ENCODE measurements at regions not wholly inside any gene's neighbourhood (a gene's known extent, or its start where the extent isn't known, plus 50 kb on each side); places are given as distances from the start of the nearest gene placed in this dataset.

- TF ChIP-seq ZFX (IDR thresholded peaks at IDR 0.05; ENCODE audit: borderline replicate concordance), result no peak
- no peak for TF ChIP-seq CTCF (IDR thresholded peaks at IDR 0.05)
- H3K27ac ChIP-seq, result no peak overlapping the region
Measured at GRCh38 chr2:239687441-239687840, 286.6 kb upstream of the HDAC4 start.

- H3K27ac ChIP-seq, result no peak overlapping the region
- TF ChIP-seq ZFX (IDR thresholded peaks at IDR 0.05; ENCODE audit: borderline replicate concordance), result no peak
Measured at GRCh38 chr2:239685965-239686364, 285.1 kb upstream of the HDAC4 start.

- TF ChIP-seq ZFX (IDR thresholded peaks at IDR 0.05; ENCODE audit: borderline replicate concordance), result no peak
- TF ChIP-seq CTCF (IDR thresholded peaks at IDR 0.05), result no peak
- H3K27ac ChIP-seq, result no peak overlapping the region
Measured at GRCh38 chr2:239685556-239685955, 284.7 kb upstream of the HDAC4 start.

GRCh38 chr2:239684996-239685395 lies 284.2 kb upstream of the HDAC4 start:
- H3K27ac ChIP-seq, result no peak overlapping the region
- TF ChIP-seq CTCF (IDR thresholded peaks at IDR 0.05) (no peak), ZFX (IDR thresholded peaks at IDR 0.05; ENCODE audit: borderline replicate concordance) (no peak)

- TF ChIP-seq ZFX (IDR thresholded peaks at IDR 0.05; ENCODE audit: borderline replicate concordance) (no peak), CTCF (IDR thresholded peaks at IDR 0.05) (no peak)
Measured at GRCh38 chr2:239684271-239684810, 283.5 kb upstream of the HDAC4 start.

GRCh38 chr2:239682518-239682917 lies 281.7 kb upstream of the HDAC4 start:
- TF ChIP-seq ZFX (IDR thresholded peaks at IDR 0.05; ENCODE audit: borderline replicate concordance), result no peak
- no peak overlapping the region for H3K27ac ChIP-seq

More at GRCh38 chr2:239684271-239684810, 283.5 kb upstream of the HDAC4 start:
- no peak overlapping the region for H3K27ac ChIP-seq

GRCh38 chr2:239679755-239680154 lies 278.9 kb upstream of the HDAC4 start:
- H3K27ac ChIP-seq, result no peak overlapping the region
- no peak for TF ChIP-seq ZFX (IDR thresholded peaks at IDR 0.05; ENCODE audit: borderline replicate concordance)
- TF ChIP-seq CTCF (IDR thresholded peaks at IDR 0.05), result no peak

GRCh38 chr2:239678666-239679296 lies 278.0 kb upstream of the HDAC4 start:
- no peak for TF ChIP-seq CTCF (IDR thresholded peaks at IDR 0.05)
- TF ChIP-seq ZFX (IDR thresholded peaks at IDR 0.05; ENCODE audit: borderline replicate concordance), result no peak
- no peak overlapping the region for H3K27ac ChIP-seq

Measured in 22Rv1 (cell line).